ENCODE measurements at regions not wholly inside any gene's neighbourhood (a gene's known extent, or its start where the extent isn't known, plus 50 kb on each side); places are given as distances from the start of the nearest gene placed in this dataset.
A peak's percentile ranks its signal among the peaks of the same experiment; 100 is the strongest.

DNA sequence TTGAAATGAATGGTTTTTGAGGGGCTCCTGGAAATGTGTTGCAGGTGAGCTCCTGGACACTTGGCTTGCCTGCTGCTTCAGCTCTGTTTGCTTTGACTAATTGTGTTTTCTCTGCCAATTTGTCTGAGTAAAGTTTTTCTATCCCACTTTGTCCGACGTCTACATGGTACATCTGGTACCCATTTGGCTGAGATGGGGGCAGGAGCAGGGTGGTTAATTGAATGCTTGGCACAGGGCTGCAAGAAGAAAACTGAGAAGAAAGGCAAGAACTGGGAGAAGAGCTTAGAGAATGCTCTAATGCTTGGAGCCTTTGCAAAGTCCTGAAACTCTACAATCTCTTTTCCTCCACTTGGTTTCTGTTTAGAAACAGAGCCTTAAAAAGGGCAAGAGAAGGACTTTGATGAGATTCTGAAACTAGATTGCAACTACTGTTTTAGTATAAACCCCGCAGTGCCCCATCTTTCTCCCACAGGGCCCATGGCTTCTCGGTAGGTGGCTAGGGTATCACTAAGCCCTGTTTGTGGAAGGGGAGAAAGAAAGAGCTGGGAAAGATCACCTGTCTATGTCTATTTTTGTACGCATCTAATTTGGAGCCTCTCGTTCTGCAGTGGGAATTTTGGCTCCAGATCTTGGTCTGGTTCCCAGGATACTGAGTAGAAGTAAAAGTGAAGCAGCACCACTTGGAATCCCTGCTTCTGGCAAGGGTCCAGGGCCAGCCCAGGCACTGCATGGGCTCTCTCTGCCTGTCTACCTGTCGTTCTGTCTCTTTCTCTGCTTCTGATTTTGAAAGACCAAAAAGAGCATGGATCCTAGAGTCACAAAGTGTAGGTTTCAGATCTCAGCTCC lies 214.4 kb downstream of the SEMA6A start:
- Histone ChIP-seq H3K36me3 (no peaks in the 10 kb centered on the region), H3K27ac (no peak overlapping the region)
- intact Hi-C loops (cut with DNase I) = loop anchor here (2.0 to 5.0 kb wide), 2 partner anchors 35 to 212 kb away; partner anchors contain the start of gene SEMA6A

DNA sequence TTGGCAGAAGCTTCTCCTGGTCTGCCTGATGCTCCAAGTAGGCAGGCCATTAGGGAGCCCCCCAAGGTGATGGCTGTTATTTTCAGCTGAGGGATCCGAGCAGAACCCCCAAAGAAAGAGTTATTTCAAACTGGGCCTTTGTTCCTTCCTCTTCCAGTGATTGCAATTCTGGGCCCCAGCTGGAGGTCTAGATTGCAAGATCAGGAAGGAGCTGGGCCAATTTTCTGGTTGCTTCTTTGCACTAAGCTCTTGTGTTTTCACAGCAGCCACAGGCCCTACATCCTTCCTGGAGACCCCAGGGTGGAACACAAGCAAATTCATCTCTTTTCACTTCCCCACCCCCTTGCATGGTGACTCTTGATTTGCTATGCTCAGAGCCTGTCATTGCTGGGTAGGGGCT lies 215.0 kb downstream of the SEMA6A start:
- Histone ChIP-seq H3K27ac (no peak overlapping the region), H3K9me3 (no peaks in the 10 kb centered on the region), H3K4me3 (no peak overlapping the region), H3K36me3 (no peaks in the 10 kb centered on the region), H3K27me3 (replicated peaks; ENCODE audit: insufficient read depth) (no peaks in the 10 kb centered on the region), H3K4me1 (replicated peaks) (no peaks in the 10 kb centered on the region)
- intact Hi-C loops (cut with DNase I) = no loop called here
- no peak for DNase-seq (ENCODE audit: low spot score)
- TF ChIP-seq POLR2A (IDR thresholded peaks at IDR 0.05) (no peak), POLR2AphosphoS5 (IDR thresholded peaks at IDR 0.05) (no peak)
- TF ChIP-seq, protein P1, sequence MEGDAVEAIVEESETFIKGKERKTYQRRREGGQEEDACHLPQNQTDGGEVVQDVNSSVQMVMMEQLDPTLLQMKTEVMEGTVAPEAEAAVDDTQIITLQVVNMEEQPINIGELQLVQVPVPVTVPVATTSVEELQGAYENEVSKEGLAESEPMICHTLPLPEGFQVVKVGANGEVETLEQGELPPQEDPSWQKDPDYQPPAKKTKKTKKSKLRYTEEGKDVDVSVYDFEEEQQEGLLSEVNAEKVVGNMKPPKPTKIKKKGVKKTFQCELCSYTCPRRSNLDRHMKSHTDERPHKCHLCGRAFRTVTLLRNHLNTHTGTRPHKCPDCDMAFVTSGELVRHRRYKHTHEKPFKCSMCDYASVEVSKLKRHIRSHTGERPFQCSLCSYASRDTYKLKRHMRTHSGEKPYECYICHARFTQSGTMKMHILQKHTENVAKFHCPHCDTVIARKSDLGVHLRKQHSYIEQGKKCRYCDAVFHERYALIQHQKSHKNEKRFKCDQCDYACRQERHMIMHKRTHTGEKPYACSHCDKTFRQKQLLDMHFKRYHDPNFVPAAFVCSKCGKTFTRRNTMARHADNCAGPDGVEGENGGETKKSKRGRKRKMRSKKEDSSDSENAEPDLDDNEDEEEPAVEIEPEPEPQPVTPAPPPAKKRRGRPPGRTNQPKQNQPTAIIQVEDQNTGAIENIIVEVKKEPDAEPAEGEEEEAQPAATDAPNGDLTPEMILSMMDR (IDR thresholded peaks at IDR 0.05) = no peak
- 67% methylated on average over 1 of the region's 1 CpG for WGBS

More for the DNA sequence above, 214.4 kb downstream of the SEMA6A start:
- Histone ChIP-seq H3K4me3 (no peak overlapping the region), H3K9me3 (no peaks in the 10 kb centered on the region), H3K27me3 (replicated peaks; ENCODE audit: insufficient read depth) (no peaks in the 10 kb centered on the region), H3K4me1 (replicated peaks) (no peaks in the 10 kb centered on the region)
- WGBS = 34% methylated on average over 7 of the region's 7 CpGs
- peak; percentile 8 for DNase-seq (ENCODE audit: low spot score)
- TF ChIP-seq POLR2A (IDR thresholded peaks at IDR 0.05) (no peak), POLR2AphosphoS5 (IDR thresholded peaks at IDR 0.05) (peak; percentile 5)
- TF ChIP-seq, protein P1 (IDR thresholded peaks at IDR 0.05) = no peak

DNA sequence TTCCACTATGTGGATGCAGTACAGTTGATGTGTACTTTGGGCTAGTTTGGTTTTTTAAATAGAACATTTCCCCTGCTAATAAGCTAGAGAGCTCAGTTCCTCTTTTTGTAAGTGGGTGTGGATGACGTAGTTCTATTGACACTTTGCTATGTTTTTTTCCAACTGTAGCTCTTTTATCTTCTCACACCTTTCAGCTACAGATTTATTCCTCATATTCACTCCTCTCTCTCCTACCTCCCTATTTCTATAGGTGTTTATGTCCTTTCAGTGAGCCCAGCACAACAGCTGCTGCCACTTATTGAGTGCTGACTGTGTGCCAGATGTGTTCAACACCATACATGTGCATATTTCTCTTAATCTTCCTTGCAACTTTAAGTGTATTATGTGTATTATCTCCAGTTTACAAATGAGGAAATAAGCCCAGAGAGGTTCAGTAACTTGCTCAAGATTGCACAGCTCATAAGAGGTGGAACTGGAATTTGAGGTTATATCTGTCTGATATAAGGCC lies 215.7 kb downstream of the SEMA6A start:
- Histone ChIP-seq H3K36me3 (no peaks in the 10 kb centered on the region), H3K27me3 (replicated peaks; ENCODE audit: insufficient read depth) (no peaks in the 10 kb centered on the region), H3K9me3 (no peaks in the 10 kb centered on the region), H3K4me3 (no peak overlapping the region), H3K27ac (no peak overlapping the region), H3K4me1 (replicated peaks) (no peaks in the 10 kb centered on the region)
- TF ChIP-seq, protein P1 (IDR thresholded peaks at IDR 0.05) = no peak
- no peak for TF ChIP-seq POLR2A (IDR thresholded peaks at IDR 0.05)
- no peak for TF ChIP-seq POLR2AphosphoS5 (IDR thresholded peaks at IDR 0.05)
- 90% methylated on average over 1 of the region's 1 CpG for WGBS
- intact Hi-C loops (cut with DNase I) = no loop called here
- DNase-seq (ENCODE audit: low spot score) = no peak

DNA sequence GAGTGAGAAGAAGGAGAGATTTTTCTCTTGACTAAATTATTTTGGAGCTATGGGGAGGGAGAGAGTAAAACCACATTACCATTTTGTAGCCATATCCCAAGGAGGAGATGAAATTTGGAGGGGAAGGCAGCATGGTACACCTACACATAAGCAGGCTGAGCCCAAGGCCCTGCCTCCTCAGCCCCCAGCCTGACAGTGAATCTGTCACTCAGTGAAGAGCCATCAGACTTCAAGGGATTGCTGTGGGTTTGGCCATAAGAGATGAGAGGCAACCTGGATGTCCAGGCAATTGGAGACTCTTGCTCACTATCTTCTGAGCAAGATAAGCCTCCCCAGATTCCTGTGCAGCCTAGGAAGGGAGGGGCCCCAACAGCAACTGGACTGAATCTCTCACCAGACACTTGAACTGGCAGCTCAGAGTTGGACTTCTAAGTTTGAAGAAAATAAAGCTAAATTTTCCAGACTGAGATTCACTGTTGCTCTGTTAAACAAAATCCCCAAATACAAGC lies 216.6 kb downstream of the SEMA6A start:
- Histone ChIP-seq H3K9me3 (no peaks in the 10 kb centered on the region), H3K4me3 (no peak overlapping the region), H3K27ac (no peak overlapping the region), H3K27me3 (replicated peaks; ENCODE audit: insufficient read depth) (no peaks in the 10 kb centered on the region), H3K36me3 (no peaks in the 10 kb centered on the region), H3K4me1 (replicated peaks) (no peaks in the 10 kb centered on the region)
- TF ChIP-seq POLR2AphosphoS5 (IDR thresholded peaks at IDR 0.05) (no peak), POLR2A (IDR thresholded peaks at IDR 0.05) (no peak)
- TF ChIP-seq, protein P1 (IDR thresholded peaks at IDR 0.05) = no peak
- DNase-seq (ENCODE audit: low spot score) = no peak
- intact Hi-C loops (cut with DNase I) = no loop called here

All from prostate gland (tissue), 2 donors.